GM12865 (cell line): ENCODE measurements at regions not wholly inside any gene's neighbourhood (a gene's known extent, or its start where the extent isn't known, plus 50 kb on each side); places are given as distances from the start of the nearest gene placed in this dataset.

Experiments used
- DNase-seq: peaks from one replicate; pipeline ENCODE4 v3.0.0; 2010; ENCODE audit warnings: low read depth
- H3K4me3 ChIP-seq: 2 replicates; pipeline ENCODE4 v1.5.1; 2011; ENCODE audit warnings: mild to moderate bottlenecking, low read depth, low read length, control low read depth
- CTCF ChIP-seq: IDR thresholded peaks from 2 replicates; pipeline ENCODE4 v1.5.1; 2011; ENCODE audit warnings: low read length, control low read depth, low read depth, inconsistent platforms; ENCODE audit not compliant: insufficient read depth; ENCODE audit errors: missing control alignments

GRCh38 chr14:65962952-65963351 is 523.2 kb upstream of the CCDC196 start:
- no peak for TF ChIP-seq CTCF
- no peak overlapping the region for H3K4me3 ChIP-seq
- DNase-seq = no peak

- no peak for DNase-seq
- no peak for TF ChIP-seq CTCF
- no peak overlapping the region for H3K4me3 ChIP-seq
These were observed 521.8 kb upstream of the CCDC196 start for GRCh38 chr14:65964366-65964765.

- peak; percentile 11 for TF ChIP-seq CTCF
These were observed 520.0 kb upstream of the CCDC196 start for GRCh38 chr14:65966188-65966587.

GRCh38 chr14:65972346-65972870 is 513.8 kb upstream of the CCDC196 start:
- no peak for DNase-seq
- no peak for TF ChIP-seq CTCF
- no peak overlapping the region for H3K4me3 ChIP-seq

More at GRCh38 chr14:65966188-65966587, 520.0 kb upstream of the CCDC196 start:
- no peak overlapping the region for H3K4me3 ChIP-seq
- peak; percentile 10 for DNase-seq

GRCh38 chr14:65972891-65973290 is 513.3 kb upstream of the CCDC196 start:
- no peak for DNase-seq
- no peak overlapping the region for H3K4me3 ChIP-seq
- no peak for TF ChIP-seq CTCF

- TF ChIP-seq CTCF = no peak
- no peak overlapping the region for H3K4me3 ChIP-seq
- no peak for DNase-seq
These were observed 510.3 kb upstream of the CCDC196 start for GRCh38 chr14:65975865-65976264.

- no peak overlapping the region for H3K4me3 ChIP-seq
- no peak for DNase-seq
- no peak for TF ChIP-seq CTCF
These were observed 509.3 kb upstream of the CCDC196 start for GRCh38 chr14:65976761-65977404.
